ENCODE measurements at regions not wholly inside any gene's neighbourhood (a gene's known extent, or its start where the extent isn't known, plus 50 kb on each side); places are given as distances from the start of the nearest gene placed in this dataset.

- H3K27ac ChIP-seq (ENCODE audit: low read depth in 2 of 2, low read length in 2 of 2), result no peak overlapping the region
- H3K27me3 ChIP-seq (ENCODE audit: control insufficient read depth, insufficient read depth, low read length), result no peaks in the 10 kb centered on the region
- intact Hi-C loops (cut with DNase I), result no loop called here
- FAIRE-seq, result no peak
- DNase-seq, result no peak
- no peaks in the 10 kb centered on the region for H3K9me3 ChIP-seq (ENCODE audit: control insufficient read depth in 2 of 3, insufficient read depth in 1 of 3, low read length in 3 of 3)
- no peaks in the 10 kb centered on the region for H3K36me3 ChIP-seq (ENCODE audit: control insufficient read depth in 2 of 3, insufficient read depth in 3 of 3, low read length in 3 of 3)
- no peaks in the 10 kb centered on the region for H3K4me1 ChIP-seq (ENCODE audit: control insufficient read depth in 2 of 3, insufficient read depth in 2 of 3, low read depth in 1 of 3, low read length in 3 of 3)
- H3K4me3 ChIP-seq (ENCODE audit: low read length in 3 of 3), result no peak overlapping the region
- TF ChIP-seq, protein P1, sequence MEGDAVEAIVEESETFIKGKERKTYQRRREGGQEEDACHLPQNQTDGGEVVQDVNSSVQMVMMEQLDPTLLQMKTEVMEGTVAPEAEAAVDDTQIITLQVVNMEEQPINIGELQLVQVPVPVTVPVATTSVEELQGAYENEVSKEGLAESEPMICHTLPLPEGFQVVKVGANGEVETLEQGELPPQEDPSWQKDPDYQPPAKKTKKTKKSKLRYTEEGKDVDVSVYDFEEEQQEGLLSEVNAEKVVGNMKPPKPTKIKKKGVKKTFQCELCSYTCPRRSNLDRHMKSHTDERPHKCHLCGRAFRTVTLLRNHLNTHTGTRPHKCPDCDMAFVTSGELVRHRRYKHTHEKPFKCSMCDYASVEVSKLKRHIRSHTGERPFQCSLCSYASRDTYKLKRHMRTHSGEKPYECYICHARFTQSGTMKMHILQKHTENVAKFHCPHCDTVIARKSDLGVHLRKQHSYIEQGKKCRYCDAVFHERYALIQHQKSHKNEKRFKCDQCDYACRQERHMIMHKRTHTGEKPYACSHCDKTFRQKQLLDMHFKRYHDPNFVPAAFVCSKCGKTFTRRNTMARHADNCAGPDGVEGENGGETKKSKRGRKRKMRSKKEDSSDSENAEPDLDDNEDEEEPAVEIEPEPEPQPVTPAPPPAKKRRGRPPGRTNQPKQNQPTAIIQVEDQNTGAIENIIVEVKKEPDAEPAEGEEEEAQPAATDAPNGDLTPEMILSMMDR (IDR thresholded peaks at IDR 0.05; ENCODE audit: borderline replicate concordance, extremely low read depth, insufficient read depth), result no peak
- H3K9ac ChIP-seq (ENCODE audit: low read length in 3 of 3), result no peak overlapping the region
These were observed 1021.5 kb upstream of the AGA start for GRCh38 chr4:178463747-178464146.

GRCh38 chr4:178470996-178471784 lies 1029.0 kb upstream of the AGA start:
- Histone ChIP-seq H3K36me3 (ENCODE audit: control insufficient read depth in 2 of 3, insufficient read depth in 3 of 3, low read length in 3 of 3) (no peaks in the 10 kb centered on the region), H3K27ac (ENCODE audit: low read depth in 2 of 2, low read length in 2 of 2) (no peak overlapping the region), H3K27me3 (ENCODE audit: control insufficient read depth, insufficient read depth, low read length) (no peaks in the 10 kb centered on the region), H3K9ac (ENCODE audit: low read length in 3 of 3) (no peak overlapping the region), H3K9me3 (ENCODE audit: control insufficient read depth in 2 of 3, insufficient read depth in 1 of 3, low read length in 3 of 3) (no peaks in the 10 kb centered on the region), H3K4me1 (ENCODE audit: control insufficient read depth in 2 of 3, insufficient read depth in 2 of 3, low read depth in 1 of 3, low read length in 3 of 3) (no peaks in the 10 kb centered on the region), H3K4me3 (ENCODE audit: low read length in 3 of 3) (no peak overlapping the region)
- intact Hi-C loops (cut with DNase I), result no loop called here
- DNase-seq, result no peak
- FAIRE-seq, result no peak
- TF ChIP-seq, protein P1 (IDR thresholded peaks at IDR 0.05; ENCODE audit: borderline replicate concordance, extremely low read depth, insufficient read depth), result no peak

DNA sequence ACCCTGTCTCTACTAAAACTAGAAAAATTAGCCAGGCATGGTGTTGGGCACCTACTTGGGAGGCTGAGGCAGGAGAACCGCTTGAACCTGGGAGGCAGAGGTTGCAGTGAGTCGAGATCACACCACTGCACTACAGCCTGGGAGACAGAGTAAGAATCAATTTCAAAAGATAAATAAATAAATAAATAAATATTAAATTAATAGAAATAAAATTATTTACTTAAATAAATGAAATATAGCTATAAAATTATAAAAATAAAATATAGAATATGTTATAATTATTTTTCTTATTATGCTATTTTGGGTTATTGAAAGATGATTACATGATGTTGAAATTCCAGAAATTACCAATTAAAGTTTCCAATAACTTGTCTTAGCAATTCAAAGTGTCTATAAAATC lies 1029.8 kb upstream of the AGA start:
- DNase-seq (no peak), FAIRE-seq (peak; percentile 62)
- Histone ChIP-seq H3K27ac (ENCODE audit: low read depth in 2 of 2, low read length in 2 of 2) (no peak overlapping the region), H3K27me3 (ENCODE audit: control insufficient read depth, insufficient read depth, low read length) (no peaks in the 10 kb centered on the region), H3K4me3 (ENCODE audit: low read length in 3 of 3) (no peak overlapping the region), H3K9ac (ENCODE audit: low read length in 3 of 3) (no peak overlapping the region), H3K9me3 (ENCODE audit: control insufficient read depth in 2 of 3, insufficient read depth in 1 of 3, low read length in 3 of 3) (no peaks in the 10 kb centered on the region), H3K4me1 (ENCODE audit: control insufficient read depth in 2 of 3, insufficient read depth in 2 of 3, low read depth in 1 of 3, low read length in 3 of 3) (no peaks in the 10 kb centered on the region), H3K36me3 (ENCODE audit: control insufficient read depth in 2 of 3, insufficient read depth in 3 of 3, low read length in 3 of 3) (no peaks in the 10 kb centered on the region)
- intact Hi-C loops (cut with DNase I), result no loop called here
- TF ChIP-seq, protein P1 (IDR thresholded peaks at IDR 0.05; ENCODE audit: borderline replicate concordance, extremely low read depth, insufficient read depth), result no peak

Measured in kidney (tissue), 13 donors.